GM21786 (cell line): ENCODE measurements at regions not wholly inside any gene's neighbourhood (a gene's known extent, or its start where the extent isn't known, plus 50 kb on each side); places are given as distances from the start of the nearest gene placed in this dataset.
A peak's percentile ranks its signal among the peaks of the same experiment; 100 is the strongest.
"Not testable (repeated sequence)": the region's sequence is repeated elsewhere in the genome, so short reads cannot be mapped to it uniquely, and the experiment has no call there.

Experiments used
- ATAC-seq: cut with Tn5 transposase; IDR thresholded peaks from one replicate; pipeline ENCODE4 v1.9.1; 2021; ENCODE audit not compliant: unreplicated experiment

- ATAC-seq, result no peak
Measured at GRCh38 chr12:42030588-42030987, 114.1 kb downstream of the GXYLT1 start.

GRCh38 chr12:42027546-42027945 lies 117.1 kb downstream of the GXYLT1 start:
- ATAC-seq, result no peak

DNA sequence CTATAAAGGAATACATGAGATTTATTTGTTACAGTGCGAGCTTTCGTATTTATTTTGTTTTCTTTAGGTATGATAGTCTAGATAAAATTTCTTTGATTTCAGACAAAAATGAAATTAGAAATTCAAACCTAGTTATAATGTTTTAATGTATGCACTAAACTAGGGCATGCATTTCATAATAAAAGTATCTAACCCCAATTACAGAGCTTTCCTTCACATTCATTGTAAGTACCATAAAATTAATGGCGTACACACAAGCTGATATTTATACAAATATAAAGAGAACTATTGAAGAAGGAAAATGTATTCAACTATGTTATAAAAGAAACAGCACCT lies 120.2 kb downstream of the GXYLT1 start:
- no peak for ATAC-seq

- peak; percentile 94 for ATAC-seq
Measured at GRCh38 chr12:42023733-42024494, 120.8 kb downstream of the GXYLT1 start.

GRCh38 chr12:42021937-42022336 lies 122.7 kb downstream of the GXYLT1 start:
- ATAC-seq, result not testable (repeated sequence)

DNA sequence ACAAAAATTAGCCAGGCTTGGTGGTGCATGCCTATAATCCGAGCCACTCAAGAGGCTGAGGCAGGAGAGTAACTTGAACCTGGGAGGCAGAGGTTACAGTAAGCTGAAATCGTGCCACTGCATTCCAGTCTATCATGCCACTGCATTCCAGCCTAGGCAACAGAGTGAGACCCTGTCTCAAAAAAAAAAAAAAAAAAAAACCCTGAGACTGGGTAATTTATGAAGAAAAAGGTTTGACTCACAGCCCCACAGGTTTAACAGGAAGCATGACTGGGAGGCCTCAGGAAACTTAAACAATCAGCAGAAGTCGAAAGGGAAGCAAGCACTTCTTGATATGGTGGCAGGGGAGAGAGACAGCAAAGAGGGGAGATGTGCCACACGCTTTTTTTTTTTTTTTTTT lies 123.2 kb downstream of the GXYLT1 start:
- ATAC-seq, result no peak

DNA sequence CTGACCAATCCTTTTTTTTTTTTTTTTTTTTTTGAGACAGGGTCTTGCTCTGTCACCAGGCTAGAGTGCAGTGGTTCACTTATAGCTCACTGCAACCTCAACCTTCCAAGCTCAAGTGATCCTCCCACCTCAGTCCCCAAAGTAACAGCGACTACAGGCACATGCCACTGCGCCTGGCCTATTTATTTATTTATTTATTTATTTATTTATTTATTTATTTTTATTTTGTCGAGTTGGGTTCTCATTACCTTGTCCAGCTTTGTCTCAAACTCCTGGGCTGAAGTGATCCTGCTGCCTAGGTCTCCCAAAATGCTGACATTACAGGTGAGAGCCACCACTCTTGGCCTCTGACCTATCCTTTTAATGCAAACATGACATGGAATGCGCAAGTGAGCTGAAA lies 124.4 kb downstream of the GXYLT1 start:
- ATAC-seq, result no peak

DNA sequence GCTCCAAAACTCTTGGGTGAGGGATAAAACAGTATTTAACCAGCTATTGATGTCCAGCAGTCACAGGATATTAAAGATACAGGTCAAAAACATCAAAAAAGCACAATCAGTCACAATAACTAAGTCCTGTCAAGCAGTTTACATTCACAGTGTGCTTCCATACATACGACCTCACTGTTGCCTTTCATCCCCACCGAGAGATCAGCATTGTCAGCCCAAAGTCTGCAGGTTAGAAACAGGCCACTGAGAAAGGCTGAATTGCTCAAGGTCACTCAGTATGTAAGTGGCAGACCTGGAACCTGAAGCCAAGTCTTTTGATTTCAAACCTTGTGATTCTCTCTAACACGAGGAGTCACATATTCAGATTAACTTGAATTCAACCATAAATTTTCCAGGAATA lies 124.9 kb downstream of the GXYLT1 start:
- ATAC-seq, result no peak

DNA sequence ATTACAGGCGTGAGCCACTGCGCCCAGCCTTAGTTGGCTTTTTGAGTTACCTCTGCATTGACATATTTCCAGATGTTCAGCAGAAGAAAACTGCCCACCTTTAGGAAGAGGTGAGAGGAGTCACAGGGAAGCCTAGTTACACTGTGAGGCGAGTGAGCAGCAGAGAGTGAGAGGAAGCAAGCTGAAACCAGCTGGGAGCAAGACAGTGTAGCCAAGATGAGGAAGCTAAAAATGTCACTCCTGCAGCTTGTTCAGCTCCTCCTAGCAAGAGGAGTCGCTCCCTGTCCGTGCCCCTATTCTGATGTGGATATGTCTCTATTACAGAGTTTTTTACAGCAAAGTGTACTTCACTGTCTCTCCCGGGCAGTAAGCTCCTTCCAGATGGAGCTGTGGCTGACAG lies 127.6 kb downstream of the GXYLT1 start:
- no peak for ATAC-seq

- no peak for ATAC-seq
Measured at GRCh38 chr12:42015051-42015461, 129.6 kb downstream of the GXYLT1 start.

DNA sequence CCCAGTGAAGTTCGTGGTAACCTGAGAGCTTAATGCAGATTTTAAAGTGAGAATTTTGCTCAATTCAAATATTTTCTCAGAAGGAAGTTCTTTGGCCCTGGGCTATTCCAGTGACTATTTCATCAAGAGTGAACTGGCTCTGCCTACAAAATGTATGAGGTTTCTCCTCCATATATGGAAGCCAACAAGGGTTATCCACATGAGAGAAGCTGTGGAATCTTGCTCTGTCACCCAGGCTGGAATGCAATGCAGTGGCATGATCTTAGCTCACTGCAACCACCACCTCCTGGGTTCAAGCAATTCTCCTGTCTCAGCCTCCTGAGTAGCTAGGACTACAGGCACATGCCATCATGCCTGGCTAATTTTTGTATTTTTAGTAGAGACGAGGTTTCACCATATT lies 132.2 kb downstream of the GXYLT1 start:
- not testable (repeated sequence) for ATAC-seq

DNA sequence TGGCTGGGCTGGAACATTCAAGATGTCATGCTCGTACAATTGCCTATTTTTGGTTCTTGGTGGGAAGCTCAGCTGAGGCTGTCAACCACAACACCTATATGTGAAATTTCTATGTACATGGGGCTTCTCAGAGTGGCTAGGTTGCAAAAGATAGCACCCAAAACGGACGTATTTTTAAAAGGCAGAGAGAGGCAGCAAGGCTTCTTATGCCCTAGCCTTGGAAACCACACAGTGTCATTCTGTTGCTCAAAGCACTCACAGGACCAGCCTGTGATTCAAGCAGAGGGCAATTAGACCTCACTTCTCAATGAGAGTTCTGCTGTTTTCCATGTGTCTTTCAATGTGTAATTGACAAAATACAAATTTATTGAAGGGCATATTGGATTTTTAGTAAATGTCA lies 134.0 kb downstream of the GXYLT1 start:
- no peak for ATAC-seq

DNA sequence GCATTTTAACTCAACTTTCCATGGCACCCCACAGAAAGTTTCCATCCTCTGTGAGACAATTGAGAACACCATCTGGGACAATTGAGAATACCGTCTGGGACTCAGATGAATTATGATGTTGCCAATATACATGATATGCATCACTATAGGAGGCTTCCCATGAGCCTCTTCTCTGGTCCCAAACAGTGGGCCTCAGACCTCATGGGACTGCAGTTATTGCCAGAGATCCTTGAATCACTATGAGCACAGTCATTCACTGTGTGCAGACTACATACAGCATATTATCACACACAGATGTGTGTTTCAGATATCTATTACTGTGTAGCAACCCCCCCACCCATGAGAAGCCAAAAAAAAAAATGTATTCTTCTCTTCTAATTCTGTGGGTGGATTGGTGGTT lies 134.4 kb downstream of the GXYLT1 start:
- ATAC-seq, result no peak

DNA sequence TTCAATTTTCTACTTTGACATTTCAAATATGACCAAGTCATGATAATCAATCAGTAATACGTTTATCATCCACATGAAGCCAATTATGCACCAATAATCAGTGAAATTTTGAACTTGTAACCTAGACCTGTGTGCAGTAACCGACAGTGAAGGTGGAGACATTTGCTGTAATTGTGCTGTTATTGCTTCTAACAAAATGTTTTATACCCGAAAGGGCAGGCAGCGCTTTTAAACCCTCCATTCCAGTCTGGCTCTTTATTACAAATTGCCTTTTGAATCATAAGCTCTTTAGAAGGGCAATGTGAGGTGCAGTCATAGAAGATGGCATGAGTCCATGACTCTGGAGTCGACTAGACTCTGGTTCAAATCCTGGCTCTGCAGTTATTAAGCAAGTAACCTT lies 135.7 kb downstream of the GXYLT1 start:
- ATAC-seq, result no peak

DNA sequence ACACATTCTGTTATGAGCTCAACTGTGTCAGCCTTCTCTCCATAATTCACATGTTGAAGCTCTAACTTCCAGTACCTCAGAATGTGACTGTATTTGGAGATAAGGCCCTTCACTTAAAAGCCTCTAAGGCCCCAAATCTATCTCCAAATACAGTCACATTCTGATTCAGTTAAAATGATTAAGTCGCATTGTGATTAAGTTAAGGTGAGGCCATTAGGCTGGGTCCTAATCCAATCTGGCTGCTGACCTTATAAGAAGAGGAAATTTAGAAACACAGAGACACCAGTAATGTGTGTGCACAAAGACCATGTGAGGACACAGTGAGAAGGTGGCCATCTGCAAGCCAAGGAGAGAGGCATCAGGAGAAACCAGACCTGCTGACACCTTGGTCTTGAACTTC lies 141.6 kb downstream of the GXYLT1 start:
- no peak for ATAC-seq

- no peak for ATAC-seq
Measured at GRCh38 chr12:42002563-42002962, 142.1 kb downstream of the GXYLT1 start.

GRCh38 chr12:41998436-41998835 lies 146.2 kb downstream of the GXYLT1 start:
- no peak for ATAC-seq

GRCh38 chr12:41993283-41993682 lies 151.4 kb downstream of the GXYLT1 start:
- ATAC-seq, result no peak

GRCh38 chr12:41992692-41993215 lies 151.9 kb downstream of the GXYLT1 start:
- ATAC-seq, result no peak

DNA sequence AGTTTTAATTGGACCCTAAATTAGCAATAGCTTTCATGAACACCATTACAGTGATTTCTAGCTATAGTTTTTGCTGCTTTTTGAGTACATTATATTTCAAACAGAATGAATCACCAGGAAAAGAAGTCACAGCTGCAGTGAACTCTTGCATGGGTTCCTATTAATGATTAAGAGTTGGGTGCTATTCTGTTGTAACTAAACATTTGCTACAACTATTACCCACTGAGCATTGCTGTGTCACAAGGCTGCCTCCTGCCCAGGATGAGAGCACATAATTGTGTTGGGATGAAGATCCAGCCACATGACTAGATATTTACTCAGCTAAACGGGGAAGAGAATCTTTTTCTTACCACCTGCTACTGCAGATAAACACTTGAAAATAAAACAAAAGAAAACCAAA lies 152.7 kb downstream of the GXYLT1 start:
- ATAC-seq, result no peak

DNA sequence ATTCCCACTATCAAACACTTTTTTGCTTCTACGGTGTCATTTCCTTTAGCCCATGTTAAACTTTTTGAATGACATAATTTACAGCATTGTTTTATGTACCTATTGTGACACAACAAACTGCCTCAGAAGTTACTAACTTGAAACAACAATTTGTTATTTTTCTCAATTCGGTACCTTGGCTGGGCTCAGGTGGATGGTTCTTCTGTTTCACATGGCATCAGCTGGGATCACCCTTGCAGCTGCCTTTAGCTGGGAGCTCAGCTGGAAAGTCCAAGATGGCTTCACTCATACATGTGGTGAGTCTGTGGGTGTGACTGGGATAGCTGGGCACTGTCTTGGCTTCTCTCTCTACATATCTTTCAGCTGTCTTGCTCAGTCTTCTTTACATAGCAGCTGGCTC lies 156.0 kb downstream of the GXYLT1 start:
- ATAC-seq, result no peak

- ATAC-seq, result not testable (repeated sequence)
Measured at GRCh38 chr12:41986513-41986912, 158.2 kb downstream of the GXYLT1 start.

DNA sequence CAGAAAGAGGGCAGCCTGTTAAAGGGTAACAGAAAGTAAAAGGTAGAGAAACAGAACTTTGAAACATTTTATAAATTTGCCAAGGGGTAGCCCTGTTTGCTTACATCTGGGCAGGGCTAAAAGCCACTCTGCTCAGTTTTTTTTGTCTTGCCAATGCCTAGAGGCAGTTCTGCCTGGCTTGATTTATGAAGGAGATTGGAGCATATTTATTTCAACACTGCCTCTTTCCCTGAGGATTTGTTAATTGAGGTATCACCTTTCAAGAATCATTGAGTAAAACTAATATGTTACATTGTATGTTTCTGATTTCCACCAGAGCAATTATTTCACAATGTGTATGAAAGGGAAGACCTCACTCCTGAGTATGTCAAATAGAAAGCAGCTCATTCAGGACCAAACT lies 160.8 kb downstream of the GXYLT1 start:
- ATAC-seq, result no peak
